ENCODE measurements at regions not wholly inside any gene's neighbourhood (a gene's known extent, or its start where the extent isn't known, plus 50 kb on each side); places are given as distances from the start of the nearest gene placed in this dataset.

DNA sequence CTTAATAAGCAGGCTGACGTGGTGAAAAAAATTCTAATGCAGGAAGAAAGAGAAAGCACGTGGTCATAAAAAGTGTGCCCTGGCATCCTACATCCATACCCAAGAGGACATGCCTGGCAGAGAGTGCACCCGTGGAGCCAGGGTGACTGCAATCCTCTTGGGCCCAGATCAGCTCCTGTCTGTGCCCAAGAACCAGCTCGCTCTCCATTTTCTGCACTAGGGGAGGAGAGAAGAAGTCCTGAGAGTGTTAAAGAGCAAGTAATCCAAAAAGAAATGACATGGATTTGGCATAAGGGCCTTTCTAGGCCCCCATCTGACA lies 483.1 kb downstream of the BCOR start:
- H3K4me3 ChIP-seq, result no peak overlapping the region
- no peak for FAIRE-seq
- 41 to 62% methylated on average over 4 of the region's 4 CpGs for WGBS, 2 donors

DNA sequence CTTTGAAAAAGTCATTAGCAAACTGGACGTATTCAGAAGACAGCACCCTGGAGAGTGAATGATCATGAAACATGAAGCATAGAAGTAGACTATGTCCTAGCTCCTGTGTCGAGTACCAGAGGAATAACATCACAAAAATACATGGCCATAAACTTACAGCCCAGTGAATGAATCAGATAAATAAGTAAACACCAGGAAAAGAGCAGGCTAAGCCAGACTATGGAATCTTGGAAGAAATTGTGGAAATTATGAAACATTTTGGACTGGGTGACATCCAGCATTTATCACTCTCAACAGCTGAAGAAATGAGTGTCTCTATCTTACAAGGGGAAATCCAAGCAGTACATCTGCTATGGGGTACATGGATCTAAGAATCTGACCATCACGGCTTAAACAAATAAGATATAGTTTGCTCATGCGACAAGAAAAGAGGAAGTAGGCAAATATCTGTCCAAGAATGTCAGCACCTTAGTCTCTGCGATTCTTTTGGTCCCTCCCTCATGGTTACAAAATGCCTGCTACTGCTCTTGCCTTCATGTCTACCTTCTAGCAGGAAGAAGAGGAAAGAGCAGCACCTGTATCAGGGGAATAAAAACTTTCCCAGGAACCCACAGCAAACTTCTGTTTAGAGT lies 481.5 kb downstream of the BCOR start:
- WGBS, 2 donors, result 57 to 66% methylated on average over 5 of the region's 5 CpGs
- Histone ChIP-seq H3K4me1 (no peaks in the 10 kb centered on the region), H3K27ac (no peak overlapping the region), H3K4me3 (no peak overlapping the region), H3K27me3 (peaks cover 0 to 38% (median 1%) of the 10 kb centered on the region in 4 donors), H3K9me3 (no peaks in the 10 kb centered on the region), H3K36me3 (no peaks in the 10 kb centered on the region)
- intact Hi-C loops (cut with DNase I), result no loop called here
- DNase-seq, result no peak
- peak; percentile 69 for FAIRE-seq
- TF ChIP-seq, protein P1, sequence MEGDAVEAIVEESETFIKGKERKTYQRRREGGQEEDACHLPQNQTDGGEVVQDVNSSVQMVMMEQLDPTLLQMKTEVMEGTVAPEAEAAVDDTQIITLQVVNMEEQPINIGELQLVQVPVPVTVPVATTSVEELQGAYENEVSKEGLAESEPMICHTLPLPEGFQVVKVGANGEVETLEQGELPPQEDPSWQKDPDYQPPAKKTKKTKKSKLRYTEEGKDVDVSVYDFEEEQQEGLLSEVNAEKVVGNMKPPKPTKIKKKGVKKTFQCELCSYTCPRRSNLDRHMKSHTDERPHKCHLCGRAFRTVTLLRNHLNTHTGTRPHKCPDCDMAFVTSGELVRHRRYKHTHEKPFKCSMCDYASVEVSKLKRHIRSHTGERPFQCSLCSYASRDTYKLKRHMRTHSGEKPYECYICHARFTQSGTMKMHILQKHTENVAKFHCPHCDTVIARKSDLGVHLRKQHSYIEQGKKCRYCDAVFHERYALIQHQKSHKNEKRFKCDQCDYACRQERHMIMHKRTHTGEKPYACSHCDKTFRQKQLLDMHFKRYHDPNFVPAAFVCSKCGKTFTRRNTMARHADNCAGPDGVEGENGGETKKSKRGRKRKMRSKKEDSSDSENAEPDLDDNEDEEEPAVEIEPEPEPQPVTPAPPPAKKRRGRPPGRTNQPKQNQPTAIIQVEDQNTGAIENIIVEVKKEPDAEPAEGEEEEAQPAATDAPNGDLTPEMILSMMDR (IDR thresholded peaks at IDR 0.05), result no peak
- no peak for ATAC-seq

More for the DNA sequence above, 483.1 kb downstream of the BCOR start:
- Histone ChIP-seq H3K4me1 (no peaks in the 10 kb centered on the region), H3K9me3 (no peaks in the 10 kb centered on the region), H3K27ac (peak overlapping the region in 1 of 4 donors; percentile 37), H3K36me3 (no peaks in the 10 kb centered on the region), H3K27me3 (peaks cover 0 to 38% (median 1%) of the 10 kb centered on the region in 4 donors)
- no peak for DNase-seq
- ATAC-seq, result no peak
- intact Hi-C loops (cut with DNase I), result no loop called here
- TF ChIP-seq, protein P1 (IDR thresholded peaks at IDR 0.05), result no peak

DNA sequence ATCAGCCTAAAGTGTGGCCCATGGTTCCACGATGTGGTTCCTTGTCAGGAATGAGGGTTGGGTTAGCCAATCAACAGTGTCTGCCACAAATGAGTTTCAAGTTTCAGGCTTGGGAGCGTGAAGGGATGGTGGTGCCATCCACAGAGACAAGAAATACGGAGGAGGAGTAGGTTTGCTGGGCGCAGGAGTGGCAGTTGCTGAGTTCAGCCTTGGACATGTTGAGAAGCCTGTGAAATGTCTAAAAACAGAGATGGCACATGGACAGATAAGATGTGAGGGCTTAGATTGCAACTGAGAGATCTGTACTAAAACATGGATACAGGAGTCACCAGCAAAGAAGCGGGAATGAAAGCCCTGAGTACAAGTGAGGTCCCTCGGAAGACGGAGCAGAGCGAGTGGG lies 481.0 kb downstream of the BCOR start:
- ATAC-seq (no peak), FAIRE-seq (no peak), DNase-seq (no peak)
- Histone ChIP-seq H3K4me3 (no peak overlapping the region), H3K27me3 (peaks cover 0 to 38% (median 1%) of the 10 kb centered on the region in 4 donors), H3K27ac (no peak overlapping the region), H3K9me3 (no peaks in the 10 kb centered on the region), H3K4me1 (no peaks in the 10 kb centered on the region), H3K36me3 (no peaks in the 10 kb centered on the region)
- TF ChIP-seq, protein P1 (IDR thresholded peaks at IDR 0.05), result no peak
- intact Hi-C loops (cut with DNase I), result no loop called here
- 74 to 77% methylated on average over 8 of the region's 8 CpGs for WGBS, 2 donors

DNA sequence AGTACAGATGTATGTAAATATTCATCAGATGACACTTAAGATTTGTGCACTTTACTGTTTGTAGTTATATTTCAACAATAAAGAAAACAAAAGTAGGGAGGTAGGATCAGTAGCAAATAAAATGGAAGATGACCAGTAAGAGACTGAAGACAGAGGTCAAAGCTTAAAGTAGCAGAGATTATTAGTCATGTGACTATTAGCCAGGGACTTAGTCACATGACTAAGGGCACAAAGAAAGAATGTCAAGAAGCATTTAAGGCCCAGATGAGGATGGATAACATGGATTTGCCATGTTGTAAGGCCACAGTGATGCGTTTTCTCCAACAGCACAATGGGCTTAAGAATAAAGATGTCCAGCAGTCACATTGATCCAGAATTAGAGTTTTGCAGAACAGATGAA lies 479.6 kb downstream of the BCOR start:
- no peak overlapping the region for H3K27ac ChIP-seq
- TF ChIP-seq, protein P1 (IDR thresholded peaks at IDR 0.05), result no peak
- H3K4me1 ChIP-seq, result no peaks in the 10 kb centered on the region
- WGBS, 2 donors, result 88 to 90% methylated on average over 1 of the region's 1 CpG
- intact Hi-C loops (cut with DNase I), result no loop called here
- no peak overlapping the region for H3K4me3 ChIP-seq
- DNase-seq, result no peak
- H3K9me3 ChIP-seq, result no peaks in the 10 kb centered on the region
- no peak for FAIRE-seq
- H3K27me3 ChIP-seq, result peaks cover 0 to 29% (median 1%) of the 10 kb centered on the region in 4 donors
- H3K36me3 ChIP-seq, result no peaks in the 10 kb centered on the region
- no peak for ATAC-seq

DNA sequence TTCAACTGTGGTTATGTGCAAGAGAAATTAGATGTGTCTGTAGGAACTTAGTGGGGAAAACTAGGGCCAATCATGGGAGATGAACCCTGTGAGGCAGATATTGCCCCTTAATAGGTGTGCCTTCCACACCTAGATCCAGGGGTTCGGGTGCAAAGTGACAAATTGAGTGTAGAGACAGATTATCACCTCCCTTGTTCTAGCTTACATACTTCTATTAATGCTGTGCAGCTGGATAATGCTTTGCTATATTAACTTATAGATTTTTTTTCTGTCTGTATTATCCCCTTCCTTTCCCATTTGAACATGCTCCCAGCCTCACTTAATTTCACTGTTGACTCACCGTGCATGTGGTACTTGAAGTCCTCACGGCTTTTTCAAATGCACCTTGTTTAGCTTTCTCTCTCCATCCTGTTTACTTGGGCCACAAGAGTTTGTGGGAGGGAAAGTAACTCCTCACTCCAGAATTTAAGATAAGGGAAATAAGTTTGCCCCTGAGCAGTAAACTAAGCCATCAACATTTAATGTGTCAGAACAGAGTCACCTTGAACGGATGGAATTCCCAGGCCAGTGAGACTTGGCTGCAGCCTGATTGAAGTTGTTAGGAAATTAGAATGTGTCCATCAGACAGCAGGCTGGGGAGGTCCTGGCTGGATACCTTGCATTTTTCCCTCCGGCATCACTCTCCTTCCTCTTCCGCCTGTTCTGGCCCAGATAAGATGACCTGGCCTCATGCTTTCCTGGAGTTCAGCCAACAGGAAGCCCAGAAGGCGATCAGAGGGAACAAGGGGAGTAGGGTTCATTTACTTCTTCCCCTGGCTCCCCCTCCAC lies 478.4 kb downstream of the BCOR start:
- Histone ChIP-seq H3K4me1 (no peaks in the 10 kb centered on the region), H3K27me3 (peaks cover 0 to 17% (median 1%) of the 10 kb centered on the region in 4 donors), H3K4me3 (no peak overlapping the region), H3K27ac (peak overlapping the region in 1 of 4 donors; percentile 23), H3K36me3 (no peaks in the 10 kb centered on the region), H3K9me3 (no peaks in the 10 kb centered on the region)
- ATAC-seq (peak; percentile 72 to 92 (median 77)), DNase-seq (peak in 3 of 6 donors; percentile 49 to 62 (median 55)), FAIRE-seq (no peak)
- intact Hi-C loops (cut with DNase I), result no loop called here
- 23 to 40% methylated on average over 7 of the region's 7 CpGs for WGBS, 2 donors
- TF ChIP-seq, protein P1 (IDR thresholded peaks at IDR 0.05), result no peak
